GM23338 (cell line): ENCODE measurements at regions not wholly inside any gene's neighbourhood (a gene's known extent, or its start where the extent isn't known, plus 50 kb on each side); places are given as distances from the start of the nearest gene placed in this dataset.

ENCODE experiments used
- ATAC-seq: fragments of 200-7000 bp; cut with Tn5 transposase; 3 replicates; pipeline ENCODE4 v1.9.1; 2020
- DNase-seq: peaks from one replicate; pipeline ENCODE4 v3.0.0-alpha.2; 2015; ENCODE audit warnings: low spot score
- H2AFZ ChIP-seq: fragments of 200-600 bp; sonication (generic); 2 replicates; pipeline ENCODE4 v1.8.0; 2016; ENCODE audit warnings: antibody characterized with exemption, mild to moderate bottlenecking, moderate library complexity
- H3F3A ChIP-seq: fragments of 200-600 bp; sonication (generic); replicated peaks from 2 replicates; pipeline ENCODE4 v1.8.0; 2017; ENCODE audit warnings: antibody characterized with exemption, mixed run types, low read depth
- H3K27ac ChIP-seq: fragments of 200-600 bp; sonication (generic); 2 replicates; pipeline ENCODE4 v1.6.1; 2016; ENCODE audit warnings: low read depth
- H3K27me3 ChIP-seq: fragments of 200-600 bp; sonication (generic); 2 replicates; pipeline ENCODE4 v1.8.0; 2016; ENCODE audit warnings: mild to moderate bottlenecking, mixed run types, moderate library complexity; ENCODE audit not compliant: insufficient read depth
- H3K36me3 ChIP-seq: fragments of 200-600 bp; sonication (generic); 2 replicates; pipeline ENCODE4 v1.8.0; 2016; ENCODE audit warnings: mild to moderate bottlenecking; ENCODE audit not compliant: insufficient read depth
- H3K4me1 ChIP-seq: fragments of 200-600 bp; sonication (generic); 2 replicates; pipeline ENCODE4 v1.8.0; 2016; ENCODE audit warnings: mild to moderate bottlenecking, moderate library complexity; ENCODE audit not compliant: insufficient read depth
- H3K4me2 ChIP-seq: fragments of 200-600 bp; sonication (generic); 2 replicates; pipeline ENCODE4 v1.7.1; 2017; ENCODE audit warnings: mixed run types
- H3K4me3 ChIP-seq: fragments of 200-600 bp; sonication (generic); 2 replicates; pipeline ENCODE4 v1.6.1; 2016; ENCODE audit warnings: mixed run types
- H3K79me2 ChIP-seq: fragments of 200-600 bp; sonication (generic); replicated peaks from 2 replicates; pipeline ENCODE4 v1.8.0; 2017; ENCODE audit warnings: mild to moderate bottlenecking; ENCODE audit not compliant: insufficient read depth
- H3K9me2 ChIP-seq: fragments of 200-600 bp; sonication (generic); 2 replicates; pipeline ENCODE4 v1.8.0; 2017; ENCODE audit not compliant: insufficient read depth
- H4K20me1 ChIP-seq: fragments of 200-600 bp; sonication (generic); replicated peaks from 2 replicates; pipeline ENCODE4 v1.8.0; 2017; ENCODE audit warnings: mild to moderate bottlenecking; ENCODE audit not compliant: insufficient read depth
- H3K27ac Mint-ChIP-seq: 2 replicates; pipeline ENCODE4 v1.8.0; 2020; ENCODE audit warnings: inconsistent platforms, mild to moderate bottlenecking, moderate library complexity, mixed read lengths
- H3K27me3 Mint-ChIP-seq: 3 replicates; pipeline ENCODE4 v1.8.0; 2022; ENCODE audit warnings: low read depth, mild to moderate bottlenecking, moderate library complexity, mixed read lengths, inconsistent platforms; ENCODE audit not compliant: insufficient read depth, poor library complexity
- H3K36me3 Mint-ChIP-seq: 3 replicates; pipeline ENCODE4 v1.8.0; 2021; ENCODE audit warnings: low read depth, mild to moderate bottlenecking, inconsistent platforms, moderate library complexity, mixed read lengths
- H3K4me1 Mint-ChIP-seq: 3 replicates; pipeline ENCODE4 v1.8.0; 2020; ENCODE audit warnings: mild to moderate bottlenecking, inconsistent platforms, mixed read lengths
- H3K4me3 Mint-ChIP-seq: 3 replicates; pipeline ENCODE4 v1.8.0; 2021; ENCODE audit warnings: moderate library complexity, mild to moderate bottlenecking, inconsistent platforms, mixed read lengths
- H3K9me3 Mint-ChIP-seq: 3 replicates; pipeline ENCODE4 v1.8.0; 2020; ENCODE audit warnings: moderate library complexity, mild to moderate bottlenecking, inconsistent platforms, mixed read lengths
- CREB1 ChIP-seq: fragments of 250-450 bp; sonication (Bioruptor Pico); IDR thresholded peaks from 2 replicates; pipeline ENCODE4 v1.5.0; 2020; ENCODE audit warnings: low read depth, mild to moderate bottlenecking, moderate library complexity
- CTCF ChIP-seq, 2 experiments: fragments of 200-600 bp in 1 of 2; sonication (generic) in 1 of 2; conservative IDR thresholded peaks; 2 replicates each; pipeline versions ENCODE4 v1.5.1 to v1.6.1; 2016 to 2017; ENCODE audit warnings: antibody characterized with exemption in 2 of 2, low read depth in 2 of 2, mild to moderate bottlenecking in 2 of 2, moderate library complexity in 1 of 2
- EZH2phosphoT487 ChIP-seq: fragments of 200-600 bp; sonication (generic); IDR thresholded peaks from one replicate; pipeline ENCODE4 v1.8.1; 2018; ENCODE audit warnings: antibody characterized with exemption; ENCODE audit not compliant: unreplicated experiment
- ZNF114 ChIP-seq: fragments of 250-450 bp; sonication (Bioruptor Pico); IDR thresholded peaks from 2 replicates; pipeline ENCODE4 v1.5.0; 2020; ENCODE audit warnings: mild to moderate bottlenecking, moderate library complexity
- TF ChIP-seq, protein P1 (sequence below): fragments of 250-450 bp; sonication (Bioruptor Pico); IDR thresholded peaks from 2 replicates; pipeline ENCODE4 v1.5.0; 2020; ENCODE audit warnings: mild to moderate bottlenecking, moderate library complexity

DNA sequence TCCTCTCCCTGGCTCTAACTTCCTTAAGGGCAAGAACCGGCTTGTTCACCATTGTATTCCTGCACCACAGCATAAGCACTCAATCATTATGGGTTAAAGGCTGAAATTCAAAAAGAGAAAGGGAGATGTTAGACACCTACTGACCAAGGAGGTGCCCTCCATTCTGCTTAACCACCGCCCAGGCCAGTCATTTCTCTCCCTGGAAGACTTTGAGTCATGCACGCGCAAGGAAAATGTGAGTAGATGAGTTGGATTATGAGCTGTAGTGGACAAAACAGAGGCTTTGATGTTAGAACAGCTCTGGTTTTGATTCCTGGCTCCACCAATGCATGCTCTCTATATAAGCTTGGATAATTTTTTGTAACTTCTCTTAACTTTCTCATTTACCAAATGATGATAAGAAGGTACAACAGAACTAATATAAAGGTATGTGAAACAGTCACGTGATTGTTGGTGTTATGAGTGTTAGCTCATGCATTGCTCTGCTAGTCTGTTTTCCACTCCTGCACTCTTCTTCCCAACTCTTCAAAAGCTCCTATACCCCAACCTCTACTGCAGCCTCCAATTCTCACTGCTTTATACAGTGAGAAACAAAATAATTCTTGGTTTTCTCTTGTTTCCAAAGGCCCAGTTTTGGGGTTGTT lies 148.4 kb upstream of the ATP11B start:
- ATAC-seq (no peak), DNase-seq (no peak)
- Histone ChIP-seq H2AFZ (peak overlapping the region; percentile 63; the same call in 1 of the 2 replicates), H4K20me1 (no peaks in the 10 kb centered on the region), H3K36me3 (no peaks in the 10 kb centered on the region), H3K9me2 (no peaks in the 10 kb centered on the region), H3K4me2 (no peak overlapping the region), H3K4me3 (no peak overlapping the region), H3K27ac (no peak overlapping the region), H3K79me2 (no peaks in the 10 kb centered on the region), H3F3A (no peaks in the 10 kb centered on the region), H3K27me3 (no peaks in the 10 kb centered on the region), H3K4me1 (no peaks in the 10 kb centered on the region)
- no peaks in the 10 kb centered on the region for H3K9me3 Mint-ChIP-seq
- peaks cover 8% of the 10 kb centered on the region; the same call in 2 of the 3 replicates for H3K4me1 Mint-ChIP-seq
- no peak overlapping the region for H3K27ac Mint-ChIP-seq
- no peaks in the 10 kb centered on the region for H3K27me3 Mint-ChIP-seq
- no peaks in the 10 kb centered on the region for H3K36me3 Mint-ChIP-seq
- TF ChIP-seq CTCF (conservative IDR thresholded peaks at IDR 0.05; ENCODE audit: low read depth in 2 of 2) (no peak), CREB1 (CRISPR knock-in tag) (no peak), EZH2phosphoT487 (no peak), ZNF114 (CRISPR knock-in tag) (no peak)
- TF ChIP-seq, protein P1, sequence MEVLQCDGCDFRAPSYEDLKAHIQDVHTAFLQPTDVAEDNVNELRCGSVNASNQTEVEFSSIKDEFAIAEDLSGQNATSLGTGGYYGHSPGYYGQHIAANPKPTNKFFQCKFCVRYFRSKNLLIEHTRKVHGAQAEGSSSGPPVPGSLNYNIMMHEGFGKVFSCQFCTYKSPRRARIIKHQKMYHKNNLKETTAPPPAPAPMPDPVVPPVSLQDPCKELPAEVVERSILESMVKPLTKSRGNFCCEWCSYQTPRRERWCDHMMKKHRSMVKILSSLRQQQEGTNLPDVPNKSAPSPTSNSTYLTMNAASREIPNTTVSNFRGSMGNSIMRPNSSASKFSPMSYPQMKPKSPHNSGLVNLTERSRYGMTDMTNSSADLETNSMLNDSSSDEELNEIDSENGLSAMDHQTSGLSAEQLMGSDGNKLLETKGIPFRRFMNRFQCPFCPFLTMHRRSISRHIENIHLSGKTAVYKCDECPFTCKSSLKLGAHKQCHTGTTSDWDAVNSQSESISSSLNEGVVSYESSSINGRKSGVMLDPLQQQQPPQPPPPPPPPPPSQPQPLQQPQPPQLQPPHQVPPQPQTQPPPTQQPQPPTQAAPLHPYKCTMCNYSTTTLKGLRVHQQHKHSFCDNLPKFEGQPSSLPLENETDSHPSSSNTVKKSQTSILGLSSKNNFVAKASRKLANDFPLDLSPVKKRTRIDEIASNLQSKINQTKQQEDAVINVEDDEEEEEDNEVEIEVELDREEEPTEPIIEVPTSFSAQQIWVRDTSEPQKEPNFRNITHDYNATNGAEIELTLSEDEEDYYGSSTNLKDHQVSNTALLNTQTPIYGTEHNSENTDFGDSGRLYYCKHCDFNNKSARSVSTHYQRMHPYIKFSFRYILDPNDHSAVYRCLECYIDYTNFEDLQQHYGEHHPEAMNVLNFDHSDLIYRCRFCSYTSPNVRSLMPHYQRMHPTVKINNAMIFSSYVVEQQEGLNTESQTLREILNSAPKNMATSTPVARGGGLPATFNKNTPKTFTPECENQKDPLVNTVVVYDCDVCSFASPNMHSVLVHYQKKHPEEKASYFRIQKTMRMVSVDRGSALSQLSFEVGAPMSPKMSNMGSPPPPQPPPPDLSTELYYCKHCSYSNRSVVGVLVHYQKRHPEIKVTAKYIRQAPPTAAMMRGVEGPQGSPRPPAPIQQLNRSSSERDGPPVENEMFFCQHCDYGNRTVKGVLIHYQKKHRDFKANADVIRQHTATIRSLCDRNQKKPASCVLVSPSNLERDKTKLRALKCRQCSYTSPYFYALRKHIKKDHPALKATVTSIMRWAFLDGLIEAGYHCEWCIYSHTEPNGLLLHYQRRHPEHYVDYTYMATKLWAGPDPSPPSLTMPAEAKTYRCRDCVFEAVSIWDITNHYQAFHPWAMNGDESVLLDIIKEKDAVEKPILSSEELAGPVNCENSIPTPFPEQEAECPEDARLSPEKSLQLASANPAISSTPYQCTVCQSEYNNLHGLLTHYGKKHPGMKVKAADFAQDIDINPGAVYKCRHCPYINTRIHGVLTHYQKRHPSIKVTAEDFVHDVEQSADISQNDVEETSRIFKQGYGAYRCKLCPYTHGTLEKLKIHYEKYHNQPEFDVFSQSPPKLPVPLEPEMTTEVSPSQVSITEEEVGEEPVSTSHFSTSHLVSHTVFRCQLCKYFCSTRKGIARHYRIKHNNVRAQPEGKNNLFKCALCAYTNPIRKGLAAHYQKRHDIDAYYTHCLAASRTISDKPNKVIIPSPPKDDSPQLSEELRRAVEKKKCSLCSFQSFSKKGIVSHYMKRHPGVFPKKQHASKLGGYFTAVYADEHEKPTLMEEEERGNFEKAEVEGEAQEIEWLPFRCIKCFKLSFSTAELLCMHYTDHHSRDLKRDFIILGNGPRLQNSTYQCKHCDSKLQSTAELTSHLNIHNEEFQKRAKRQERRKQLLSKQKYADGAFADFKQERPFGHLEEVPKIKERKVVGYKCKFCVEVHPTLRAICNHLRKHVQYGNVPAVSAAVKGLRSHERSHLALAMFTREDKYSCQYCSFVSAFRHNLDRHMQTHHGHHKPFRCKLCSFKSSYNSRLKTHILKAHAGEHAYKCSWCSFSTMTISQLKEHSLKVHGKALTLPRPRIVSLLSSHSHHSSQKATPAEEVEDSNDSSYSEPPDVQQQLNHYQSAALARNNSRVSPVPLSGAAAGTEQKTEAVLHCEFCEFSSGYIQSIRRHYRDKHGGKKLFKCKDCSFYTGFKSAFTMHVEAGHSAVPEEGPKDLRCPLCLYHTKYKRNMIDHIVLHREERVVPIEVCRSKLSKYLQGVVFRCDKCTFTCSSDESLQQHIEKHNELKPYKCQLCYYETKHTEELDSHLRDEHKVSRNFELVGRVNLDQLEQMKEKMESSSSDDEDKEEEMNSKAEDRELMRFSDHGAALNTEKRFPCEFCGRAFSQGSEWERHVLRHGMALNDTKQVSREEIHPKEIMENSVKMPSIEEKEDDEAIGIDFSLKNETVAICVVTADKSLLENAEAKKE (CRISPR knock-in tag) = no peak
- no peak overlapping the region for H3K4me3 Mint-ChIP-seq
